Adipocyte (in vitro differentiated cells): ENCODE measurements at regions not wholly inside any gene's neighbourhood (a gene's known extent, or its start where the extent isn't known, plus 50 kb on each side); places are given as distances from the start of the nearest gene placed in this dataset.

ENCODE experiments used
- DNase-seq: peaks from one replicate; pipeline ENCODE4 v3.0.0-alpha.2; 2015; ENCODE audit warnings: low read depth
- H3K27me3 ChIP-seq: replicated peaks from 2 replicates; pipeline ENCODE4 v1.7.0; 2013; ENCODE audit warnings: mild to moderate bottlenecking, low read length, moderate library complexity; ENCODE audit not compliant: control insufficient read depth, insufficient read depth
- H3K36me3 ChIP-seq: 2 replicates; pipeline ENCODE4 v1.7.0; 2013; ENCODE audit warnings: low read length, mild to moderate bottlenecking, moderate library complexity; ENCODE audit not compliant: control insufficient read depth, insufficient read depth, severe bottlenecking
- H3K4me1 ChIP-seq: 2 replicates; pipeline ENCODE4 v1.7.0; 2013; ENCODE audit warnings: mild to moderate bottlenecking, low read length, moderate library complexity; ENCODE audit not compliant: control insufficient read depth, insufficient read depth
- H3K4me3 ChIP-seq: 2 replicates; pipeline ENCODE4 v1.7.0; 2013; ENCODE audit warnings: mild to moderate bottlenecking, low read length, moderate library complexity
- H3K9ac ChIP-seq: 2 replicates; pipeline ENCODE4 v1.7.0; 2013; ENCODE audit warnings: mild to moderate bottlenecking, low read length, moderate library complexity
- H3K9me3 ChIP-seq: 2 replicates; pipeline ENCODE4 v1.7.0; 2013; ENCODE audit warnings: mild to moderate bottlenecking, low read length, moderate library complexity; ENCODE audit not compliant: control insufficient read depth

- DNase-seq, result no peak
- Histone ChIP-seq H3K27me3 (no peaks in the 10 kb centered on the region), H3K4me1 (no peaks in the 10 kb centered on the region), H3K4me3 (no peak overlapping the region), H3K9ac (no peak overlapping the region), H3K36me3 (no peaks in the 10 kb centered on the region), H3K9me3 (peaks cover 6% of the 10 kb centered on the region)
Observed at GRCh38 chr2:8154936-8155335, 526.9 kb upstream of the ID2 start.

GRCh38 chr2:8157621-8158430 lies 524.0 kb upstream of the ID2 start:
- no peak for DNase-seq
- Histone ChIP-seq H3K9me3 (peaks cover 6% of the 10 kb centered on the region), H3K4me3 (no peak overlapping the region)

GRCh38 chr2:8158711-8159110 lies 523.1 kb upstream of the ID2 start:
- Histone ChIP-seq H3K9me3 (peaks cover 6% of the 10 kb centered on the region), H3K4me1 (no peaks in the 10 kb centered on the region), H3K36me3 (no peaks in the 10 kb centered on the region), H3K27me3 (no peaks in the 10 kb centered on the region), H3K9ac (no peak overlapping the region), H3K4me3 (no peak overlapping the region)
- no peak for DNase-seq

More at GRCh38 chr2:8157621-8158430, 524.0 kb upstream of the ID2 start:
- Histone ChIP-seq H3K9ac (no peak overlapping the region), H3K4me1 (no peaks in the 10 kb centered on the region), H3K27me3 (no peaks in the 10 kb centered on the region), H3K36me3 (no peaks in the 10 kb centered on the region)

DNA sequence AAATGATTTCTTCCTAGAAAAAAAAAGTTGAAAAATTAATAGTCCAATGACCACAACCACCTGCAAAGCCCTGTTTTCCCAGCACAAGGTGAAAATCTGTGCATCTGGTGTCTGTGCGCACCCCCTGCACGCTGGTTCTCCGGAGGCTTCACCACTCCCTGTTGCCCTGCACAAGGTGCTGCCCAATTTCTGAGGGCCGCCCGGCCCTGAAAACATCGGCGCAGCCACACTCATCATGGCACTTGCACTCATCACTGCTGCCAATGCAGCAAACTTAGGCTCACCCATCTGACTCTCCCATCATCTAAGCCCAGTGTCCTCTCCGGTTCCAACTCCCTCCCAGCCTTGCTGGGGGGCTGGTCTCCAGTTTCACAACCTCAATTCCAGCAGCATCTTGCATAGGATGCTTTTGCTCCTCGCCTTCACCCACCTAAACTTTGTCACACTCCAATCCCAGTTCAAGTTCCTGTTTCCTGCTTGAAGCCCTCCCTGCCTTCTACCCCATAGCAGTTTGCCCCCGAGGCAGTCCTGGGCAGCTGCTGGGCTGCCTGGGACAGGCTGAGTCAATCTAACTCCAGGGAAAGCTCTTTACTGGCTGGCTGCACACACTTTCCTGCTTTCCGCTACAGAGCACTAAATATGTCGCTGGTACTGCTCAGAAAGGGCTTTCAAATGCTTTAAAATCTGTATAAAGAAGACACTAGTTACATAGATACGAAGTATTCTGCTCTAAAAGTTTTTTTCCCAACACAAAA lies 522.5 kb upstream of the ID2 start:
- no peak for DNase-seq
- Histone ChIP-seq H3K9me3 (peaks cover 6% of the 10 kb centered on the region), H3K36me3 (no peaks in the 10 kb centered on the region), H3K27me3 (no peaks in the 10 kb centered on the region), H3K9ac (no peak overlapping the region), H3K4me1 (no peaks in the 10 kb centered on the region), H3K4me3 (no peak overlapping the region)

GRCh38 chr2:8159966-8160603 lies 521.8 kb upstream of the ID2 start:
- DNase-seq, result no peak
- no peak overlapping the region for H3K4me3 ChIP-seq
- peaks cover 6% of the 10 kb centered on the region for H3K9me3 ChIP-seq
- H3K36me3 ChIP-seq, result no peaks in the 10 kb centered on the region
- H3K27me3 ChIP-seq, result no peaks in the 10 kb centered on the region
- no peak overlapping the region for H3K9ac ChIP-seq
- H3K4me1 ChIP-seq, result no peaks in the 10 kb centered on the region

- Histone ChIP-seq H3K4me3 (no peak overlapping the region), H3K9me3 (peaks cover 6% of the 10 kb centered on the region), H3K27me3 (no peaks in the 10 kb centered on the region), H3K4me1 (no peaks in the 10 kb centered on the region), H3K9ac (no peak overlapping the region), H3K36me3 (no peaks in the 10 kb centered on the region)
- no peak for DNase-seq
Observed at GRCh38 chr2:8160959-8161358, 520.9 kb upstream of the ID2 start.

- H3K36me3 ChIP-seq, result no peaks in the 10 kb centered on the region
- no peaks in the 10 kb centered on the region for H3K9me3 ChIP-seq
- no peaks in the 10 kb centered on the region for H3K4me1 ChIP-seq
- no peak overlapping the region for H3K4me3 ChIP-seq
- no peak overlapping the region for H3K9ac ChIP-seq
- DNase-seq, result no peak
- H3K27me3 ChIP-seq, result no peaks in the 10 kb centered on the region
Observed at GRCh38 chr2:8162552-8162951, 519.3 kb upstream of the ID2 start.

DNA sequence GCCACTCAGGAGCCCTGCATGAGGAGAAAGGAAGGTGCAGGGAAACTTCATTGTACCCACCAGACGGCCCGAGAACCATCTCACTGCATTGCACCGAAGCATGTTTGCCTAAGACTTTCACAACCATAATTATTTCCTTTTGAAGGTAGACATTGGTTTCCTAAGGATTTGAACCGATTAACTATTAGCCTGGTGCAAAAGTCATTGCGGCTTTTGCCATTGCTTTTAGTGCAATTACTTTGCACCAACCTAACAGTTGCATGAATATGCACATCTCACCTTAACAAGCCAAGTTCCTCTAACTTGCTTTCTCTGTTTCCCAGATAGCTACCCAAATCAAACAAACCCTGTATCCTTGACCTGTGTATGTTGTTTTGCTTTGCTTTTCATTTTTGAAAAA lies 516.3 kb upstream of the ID2 start:
- Histone ChIP-seq H3K9ac (no peak overlapping the region), H3K36me3 (no peaks in the 10 kb centered on the region), H3K27me3 (no peaks in the 10 kb centered on the region), H3K4me1 (peaks cover 9% of the 10 kb centered on the region), H3K4me3 (no peak overlapping the region), H3K9me3 (no peaks in the 10 kb centered on the region)
- DNase-seq, result no peak

DNA sequence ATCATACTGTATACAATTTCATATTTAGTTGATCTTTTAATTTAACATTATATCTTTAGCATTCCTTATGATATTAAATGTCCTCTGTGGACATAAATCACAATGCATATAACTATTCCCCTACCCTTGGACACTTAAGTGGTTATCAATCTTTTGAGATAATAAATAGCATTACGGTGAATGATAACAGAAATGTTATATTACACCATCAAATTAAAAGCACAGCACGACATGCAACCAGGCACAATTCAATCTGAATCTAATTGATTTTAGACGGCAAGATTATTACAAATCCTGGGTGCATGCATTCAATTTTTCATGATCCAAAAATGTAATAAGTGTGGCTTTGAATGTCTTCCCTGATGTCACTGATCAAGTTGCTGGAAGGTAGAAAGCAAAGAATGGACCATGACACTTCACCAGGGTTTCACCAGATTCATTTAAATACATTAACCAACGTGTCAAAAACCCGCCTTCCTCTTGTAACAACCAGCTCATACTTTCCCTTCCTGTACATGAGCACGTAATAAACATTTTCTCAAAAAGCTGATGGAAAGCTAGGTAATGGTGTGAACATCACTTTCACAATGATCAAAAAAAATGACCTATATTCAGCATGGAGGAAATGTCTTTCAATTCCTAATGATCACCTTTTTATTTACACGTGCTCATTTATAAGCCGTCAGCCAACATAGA lies 513.7 kb upstream of the ID2 start:
- no peak for DNase-seq
- Histone ChIP-seq H3K27me3 (no peaks in the 10 kb centered on the region), H3K4me3 (no peak overlapping the region), H3K36me3 (no peaks in the 10 kb centered on the region), H3K9ac (no peak overlapping the region), H3K4me1 (peaks cover 9% of the 10 kb centered on the region), H3K9me3 (no peaks in the 10 kb centered on the region)

GRCh38 chr2:8168876-8169424 lies 512.9 kb upstream of the ID2 start:
- H3K9ac ChIP-seq, result no peak overlapping the region
- DNase-seq, result no peak
- no peak overlapping the region for H3K4me3 ChIP-seq
- H3K9me3 ChIP-seq, result no peaks in the 10 kb centered on the region
- H3K36me3 ChIP-seq, result no peaks in the 10 kb centered on the region
- H3K27me3 ChIP-seq, result no peaks in the 10 kb centered on the region
- peaks cover 9% of the 10 kb centered on the region for H3K4me1 ChIP-seq

- Histone ChIP-seq H3K9ac (no peak overlapping the region), H3K4me3 (no peak overlapping the region), H3K36me3 (no peaks in the 10 kb centered on the region), H3K9me3 (no peaks in the 10 kb centered on the region), H3K27me3 (no peaks in the 10 kb centered on the region), H3K4me1 (peaks cover 10% of the 10 kb centered on the region)
- peak; percentile 90 for DNase-seq
Observed at GRCh38 chr2:8169443-8169842, 512.4 kb upstream of the ID2 start.
